Right lobe of liver (tissue), 4 donors: ENCODE measurements at regions not wholly inside any gene's neighbourhood (a gene's known extent, or its start where the extent isn't known, plus 50 kb on each side); places are given as distances from the start of the nearest gene placed in this dataset.

Experiments
- POLR2A ChIP-seq: fragments of 450-650 bp; IDR thresholded peaks from one replicate; pipeline ENCODE4 v1.6.1; 2017; ENCODE audit warnings: antibody characterized with exemption, mild to moderate bottlenecking
- TF ChIP-seq, protein P1 (sequence below), 4 donors: fragments of 200-600 bp in 3 of 4; fragments of 450-650 bp in 1 of 4; IDR thresholded peaks; one replicate each; pipeline versions ENCODE4 v1.5.1 to v1.8.0; 2016 to 2022; ENCODE audit warnings: antibody characterized with exemption in 4 of 4, mild to moderate bottlenecking in 2 of 4
- donor health status: DM: no; HTN: no; CAD: no.
- donor health status: DM: no; HTN: no; CAD: no.
- donor health status: DM: no; HTN: yes; CAD: no.

- TF ChIP-seq, protein P1, sequence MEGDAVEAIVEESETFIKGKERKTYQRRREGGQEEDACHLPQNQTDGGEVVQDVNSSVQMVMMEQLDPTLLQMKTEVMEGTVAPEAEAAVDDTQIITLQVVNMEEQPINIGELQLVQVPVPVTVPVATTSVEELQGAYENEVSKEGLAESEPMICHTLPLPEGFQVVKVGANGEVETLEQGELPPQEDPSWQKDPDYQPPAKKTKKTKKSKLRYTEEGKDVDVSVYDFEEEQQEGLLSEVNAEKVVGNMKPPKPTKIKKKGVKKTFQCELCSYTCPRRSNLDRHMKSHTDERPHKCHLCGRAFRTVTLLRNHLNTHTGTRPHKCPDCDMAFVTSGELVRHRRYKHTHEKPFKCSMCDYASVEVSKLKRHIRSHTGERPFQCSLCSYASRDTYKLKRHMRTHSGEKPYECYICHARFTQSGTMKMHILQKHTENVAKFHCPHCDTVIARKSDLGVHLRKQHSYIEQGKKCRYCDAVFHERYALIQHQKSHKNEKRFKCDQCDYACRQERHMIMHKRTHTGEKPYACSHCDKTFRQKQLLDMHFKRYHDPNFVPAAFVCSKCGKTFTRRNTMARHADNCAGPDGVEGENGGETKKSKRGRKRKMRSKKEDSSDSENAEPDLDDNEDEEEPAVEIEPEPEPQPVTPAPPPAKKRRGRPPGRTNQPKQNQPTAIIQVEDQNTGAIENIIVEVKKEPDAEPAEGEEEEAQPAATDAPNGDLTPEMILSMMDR (IDR thresholded peaks at IDR 0.05) = no peak
- TF ChIP-seq POLR2A = no peak
Measured at GRCh38 chr20:7406671-7407070, 533.6 kb downstream of the HAO1 start.
